ENCODE measurements at regions not wholly inside any gene's neighbourhood (a gene's known extent, or its start where the extent isn't known, plus 50 kb on each side); places are given as distances from the start of the nearest gene placed in this dataset.

GRCh38 chr5:96337048-96337781 lies 95.8 kb downstream of the PCSK1 start:
- no peak overlapping the region for H3K27ac ChIP-seq (ENCODE audit: extremely low read depth, low read depth, low read length)
- H3K4me1 ChIP-seq (ENCODE audit: control insufficient read depth, insufficient read depth, low read length) = peaks cover 9% of the 10 kb centered on the region
- no peaks in the 10 kb centered on the region for H3K9me3 ChIP-seq (ENCODE audit: control insufficient read depth, insufficient read depth, low read depth, low read length)
- no peak for TF ChIP-seq ZNF548 (tag by site-specific recombination; IDR thresholded peaks at IDR 0.05)
- no peak for TF ChIP-seq BCL6B (tag by site-specific recombination; IDR thresholded peaks at IDR 0.05)
- no peak for TF ChIP-seq ZNF350 (tag by site-specific recombination; IDR thresholded peaks at IDR 0.05)
- TF ChIP-seq ZNF518A (tag by site-specific recombination; conservative IDR thresholded peaks at IDR 0.05; ENCODE audit: low read depth) = no peak
- TF ChIP-seq ZNF433 (tag by site-specific recombination; IDR thresholded peaks at IDR 0.05; ENCODE audit: low read depth) = no peak
- TF ChIP-seq ZNF488 (tag by site-specific recombination; IDR thresholded peaks at IDR 0.05) = no peak
- TF ChIP-seq ZNF19 (tag by site-specific recombination; IDR thresholded peaks at IDR 0.05; ENCODE audit: low read depth) = no peak
- TF ChIP-seq ZBTB44 (tag by site-specific recombination; IDR thresholded peaks at IDR 0.05) = no peak
- TF ChIP-seq ZBTB1 (tag by site-specific recombination; IDR thresholded peaks at IDR 0.05) = no peak
- no peak for TF ChIP-seq ZNF416 (tag by site-specific recombination; IDR thresholded peaks at IDR 0.05)
- no peak for TF ChIP-seq ZNF16 (tag by site-specific recombination; IDR thresholded peaks at IDR 0.05; ENCODE audit: low read depth)
- no peak for TF ChIP-seq ZSCAN30 (tag by site-specific recombination; IDR thresholded peaks at IDR 0.05)
- TF ChIP-seq ZNF621 (tag by site-specific recombination; IDR thresholded peaks at IDR 0.05) = no peak
- TF ChIP-seq HOXA7 (CRISPR knock-in tag; IDR thresholded peaks at IDR 0.05; ENCODE audit: borderline replicate concordance) = no peak
- TF ChIP-seq ZNF266 (tag by site-specific recombination; IDR thresholded peaks at IDR 0.05; ENCODE audit: low read depth) = no peak
- no peak for TF ChIP-seq SP3 (tag by site-specific recombination; IDR thresholded peaks at IDR 0.05)
- no peak overlapping the region for H3K4me3 ChIP-seq (ENCODE audit: low read depth, low read length)
- ChIA-PET CTCF (interaction anchor here (0.5 to 4.6 kb wide), 24 partner anchors 9 to 1369 kb away, joined by 3 to 69 read pairs (median 5); no protein-coding TSS in a partner anchor), POLR2A (no interaction called here)
- no peaks in the 10 kb centered on the region for H3K36me3 ChIP-seq (ENCODE audit: control insufficient read depth in 2 of 2, insufficient read depth in 1 of 2, low read length in 2 of 2)
